ENCODE measurements at regions not wholly inside any gene's neighbourhood (a gene's known extent, or its start where the extent isn't known, plus 50 kb on each side); places are given as distances from the start of the nearest gene placed in this dataset.

GRCh38 chr10:69749178-69750010, 52.3 kb upstream of the COL13A1 start:
- no peak overlapping the region for H3K27ac ChIP-seq

GRCh38 chr10:69750011-69750373, 51.7 kb upstream of the COL13A1 start:
- no peaks in the 10 kb centered on the region for H3K27me3 ChIP-seq (ENCODE audit: insufficient read depth in 3 of 3, low read length in 2 of 3)
- no peaks in the 10 kb centered on the region for H3K36me3 ChIP-seq (ENCODE audit: insufficient read depth in 1 of 2, low read depth in 1 of 2)
- no peaks in the 10 kb centered on the region for H3K9me3 ChIP-seq
- no peak for TF ChIP-seq CTCF (IDR thresholded peaks at IDR 0.05)
- WGBS, 3 donors: 43 to 77% (median 63%) methylated on average over 9 of the region's 9 CpGs
- ATAC-seq: peak in 1 of 4 donors; percentile 36
- H3K4me1 ChIP-seq: no peaks in the 10 kb centered on the region
- no peak overlapping the region for H3K27ac ChIP-seq
- DNase-seq: no peak
- intact Hi-C loops (cut with DNase I): no loop called here
- no peak overlapping the region for H3K4me3 ChIP-seq

More at GRCh38 chr10:69749178-69750010, 52.3 kb upstream of the COL13A1 start:
- H3K36me3 ChIP-seq (ENCODE audit: insufficient read depth in 1 of 2, low read depth in 1 of 2): no peaks in the 10 kb centered on the region
- no peak overlapping the region for H3K4me3 ChIP-seq
- no peaks in the 10 kb centered on the region for H3K4me1 ChIP-seq
- 61 to 82% (median 66%) methylated on average over 17 of the region's 17 CpGs for WGBS, 3 donors
- H3K27me3 ChIP-seq (ENCODE audit: insufficient read depth in 3 of 3, low read length in 2 of 3): no peaks in the 10 kb centered on the region
- intact Hi-C loops (cut with DNase I): no loop called here
- TF ChIP-seq CTCF (IDR thresholded peaks at IDR 0.05): no peak
- ATAC-seq (no peak), DNase-seq (no peak)
- no peaks in the 10 kb centered on the region for H3K9me3 ChIP-seq

GRCh38 chr10:69750725-69751124, 51.0 kb upstream of the COL13A1 start:
- intact Hi-C loops (cut with DNase I): no loop called here
- no peak overlapping the region for H3K27ac ChIP-seq
- no peaks in the 10 kb centered on the region for H3K27me3 ChIP-seq (ENCODE audit: insufficient read depth in 3 of 3, low read length in 2 of 3)
- no peak overlapping the region for H3K4me3 ChIP-seq
- 46 to 77% (median 55%) methylated on average over 4 of the region's 4 CpGs for WGBS, 3 donors
- no peaks in the 10 kb centered on the region for H3K9me3 ChIP-seq
- no peak for ATAC-seq
- no peaks in the 10 kb centered on the region for H3K36me3 ChIP-seq (ENCODE audit: insufficient read depth in 1 of 2, low read depth in 1 of 2)
- no peak for DNase-seq
- H3K4me1 ChIP-seq: no peaks in the 10 kb centered on the region
- no peak for TF ChIP-seq CTCF (IDR thresholded peaks at IDR 0.05)

- Histone ChIP-seq H3K27me3 (ENCODE audit: insufficient read depth in 3 of 3, low read length in 2 of 3) (no peaks in the 10 kb centered on the region), H3K4me3 (no peak overlapping the region), H3K27ac (no peak overlapping the region), H3K9me3 (no peaks in the 10 kb centered on the region), H3K4me1 (no peaks in the 10 kb centered on the region), H3K36me3 (ENCODE audit: insufficient read depth in 1 of 2, low read depth in 1 of 2) (no peaks in the 10 kb centered on the region)
- intact Hi-C loops (cut with DNase I): no loop called here
- no peak for TF ChIP-seq CTCF (IDR thresholded peaks at IDR 0.05)
- 34 to 54% (median 43%) methylated on average over 4 of the region's 4 CpGs for WGBS, 3 donors
- ATAC-seq: no peak
- no peak for DNase-seq
These were observed 50.5 kb upstream of the COL13A1 start for GRCh38 chr10:69751214-69751613.

Measured in psoas muscle (tissue), 7 donors.